Activated naive CD4-positive, alpha-beta T cell treated with anti-CD3 and anti-CD28 coated beads, Interleukin-2, amount 50 U/mL, for 72 hours (primary cell): ENCODE measurements at regions not wholly inside any gene's neighbourhood (a gene's known extent, or its start where the extent isn't known, plus 50 kb on each side); places are given as distances from the start of the nearest gene placed in this dataset.
"Not testable (repeated sequence)": the region's sequence is repeated elsewhere in the genome, so short reads cannot be mapped to it uniquely, and the experiment has no call there.

Experiments used
- ATAC-seq, 2 donors: fragments of 150-1000 bp; cut with Tn5 transposase; 2 replicates each; pipeline ENCODE4 v1.10.0; 2021; ENCODE audit warnings: mild to moderate bottlenecking in 2 of 2, moderate library complexity in 2 of 2
- DNase-seq, 2 donors: peaks; one replicate each; pipeline ENCODE4 v3.0.0; 2021 to 2022; ENCODE audit warnings: low spot score in 2 of 2
- H3K27ac Mint-ChIP-seq, 2 donors: one replicate each; pipeline ENCODE4 v1.8.0; 2022; ENCODE audit warnings: mild to moderate bottlenecking in 2 of 2, mixed read lengths in 2 of 2
- H3K36me3 Mint-ChIP-seq, 2 donors: one replicate each; pipeline ENCODE4 v1.8.0; 2022; ENCODE audit warnings: mixed read lengths in 2 of 2
- H3K9me3 Mint-ChIP-seq, 2 donors: one replicate each; pipeline ENCODE4 v1.8.0; 2022; ENCODE audit warnings: mixed read lengths in 2 of 2

DNA sequence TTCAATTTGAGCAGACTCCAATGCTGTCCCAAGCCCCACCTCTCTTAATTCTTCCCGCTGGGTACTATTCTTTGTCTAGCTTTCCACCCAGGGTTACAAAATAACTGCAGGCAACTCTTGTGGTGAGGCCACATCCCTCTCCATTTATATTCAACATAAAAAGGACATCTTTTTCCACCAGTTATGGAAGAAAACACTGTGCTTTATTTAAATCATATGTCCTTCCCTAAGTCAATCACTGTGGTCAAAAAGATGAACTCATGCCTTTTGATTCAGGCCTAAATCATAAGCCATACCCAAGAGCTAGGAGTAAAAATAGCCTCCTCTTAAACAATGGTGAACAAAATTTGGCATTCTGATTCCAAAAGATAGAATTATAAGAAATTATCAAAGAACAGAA lies 386.0 kb downstream of the SEMA3D start:
- no peak for ATAC-seq
- Mint-ChIP-seq H3K27ac (no peak overlapping the region), H3K9me3 (peaks cover 5% of the 10 kb centered on the region in 2 donors), H3K36me3 (no peaks in the 10 kb centered on the region)
- DNase-seq, result no peak

DNA sequence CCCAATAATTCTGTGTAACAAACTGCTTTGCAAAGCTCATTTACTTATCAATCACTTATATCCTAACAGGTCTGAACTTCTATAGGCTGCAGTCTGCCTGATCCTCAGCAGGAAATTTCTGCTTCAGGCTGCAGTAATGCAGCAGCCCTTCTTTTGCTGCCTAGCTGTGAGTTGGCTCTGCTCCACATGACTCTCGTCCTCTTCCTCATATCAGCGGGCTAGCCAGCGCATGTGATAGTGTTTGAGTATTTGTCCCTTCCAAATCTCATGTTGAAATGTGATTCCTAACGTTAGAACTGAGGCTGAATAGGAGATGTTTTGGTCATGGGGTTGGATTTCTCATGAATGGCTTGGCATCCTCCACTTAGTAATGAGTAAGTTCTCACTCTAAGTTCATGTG lies 387.8 kb downstream of the SEMA3D start:
- peaks cover 5% of the 10 kb centered on the region in 2 donors for H3K9me3 Mint-ChIP-seq
- ATAC-seq (no peak), DNase-seq (no peak)
- H3K27ac Mint-ChIP-seq, result no peak overlapping the region
- no peaks in the 10 kb centered on the region for H3K36me3 Mint-ChIP-seq

DNA sequence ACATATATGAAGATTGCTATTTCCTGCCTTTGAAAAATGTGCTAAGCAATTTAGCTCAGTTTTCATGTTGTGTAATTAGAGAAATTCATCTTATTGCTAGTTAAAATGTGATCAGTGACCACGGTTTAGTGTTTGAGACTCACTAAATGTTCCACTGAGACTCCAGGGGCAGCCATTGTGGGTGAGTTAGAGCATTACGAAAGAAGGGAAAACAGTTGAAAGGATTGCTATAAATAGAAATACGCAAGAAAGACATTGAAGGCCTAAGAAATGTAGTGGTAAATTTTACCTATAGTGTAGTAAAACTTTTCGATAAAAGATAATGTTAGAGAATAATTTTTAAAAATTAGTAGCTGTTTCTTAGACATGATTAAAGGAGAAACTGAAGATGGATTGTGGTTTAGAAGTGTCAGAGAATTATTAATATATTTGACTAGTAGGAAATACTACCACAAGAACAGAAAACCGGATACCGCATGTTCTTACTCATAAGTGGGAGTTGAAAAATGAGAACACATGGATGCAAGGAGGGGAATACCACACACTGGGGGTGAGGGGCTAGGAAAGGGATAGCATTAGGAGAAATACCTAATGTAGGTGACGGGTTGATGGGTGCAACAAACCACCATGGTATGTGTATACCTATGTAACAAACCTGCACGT lies 394.5 kb downstream of the SEMA3D start:
- no peaks in the 10 kb centered on the region for H3K9me3 Mint-ChIP-seq
- DNase-seq, result no peak
- no peaks in the 10 kb centered on the region for H3K36me3 Mint-ChIP-seq
- no peak overlapping the region for H3K27ac Mint-ChIP-seq
- ATAC-seq, result no peak

DNA sequence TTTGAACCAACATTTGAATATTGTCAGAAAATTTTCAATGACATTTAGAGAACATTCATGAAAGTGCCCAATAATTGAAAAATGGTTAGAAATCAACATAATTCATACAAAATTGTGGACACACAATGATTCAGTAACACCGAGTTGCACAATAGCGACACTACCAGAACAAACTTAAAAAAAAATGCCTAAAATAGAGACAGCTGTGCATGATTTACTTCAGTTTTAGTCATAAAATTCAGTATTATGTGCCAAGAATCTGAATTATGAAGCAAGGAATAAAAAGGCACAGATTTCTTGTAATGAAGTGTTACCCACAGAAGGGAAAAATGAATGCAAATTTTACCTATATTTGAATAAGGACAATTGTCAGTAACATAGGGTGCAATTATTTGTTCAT lies 396.0 kb downstream of the SEMA3D start:
- no peak for ATAC-seq
- no peak overlapping the region for H3K27ac Mint-ChIP-seq
- H3K36me3 Mint-ChIP-seq, result no peaks in the 10 kb centered on the region
- H3K9me3 Mint-ChIP-seq, result no peaks in the 10 kb centered on the region
- no peak for DNase-seq

DNA sequence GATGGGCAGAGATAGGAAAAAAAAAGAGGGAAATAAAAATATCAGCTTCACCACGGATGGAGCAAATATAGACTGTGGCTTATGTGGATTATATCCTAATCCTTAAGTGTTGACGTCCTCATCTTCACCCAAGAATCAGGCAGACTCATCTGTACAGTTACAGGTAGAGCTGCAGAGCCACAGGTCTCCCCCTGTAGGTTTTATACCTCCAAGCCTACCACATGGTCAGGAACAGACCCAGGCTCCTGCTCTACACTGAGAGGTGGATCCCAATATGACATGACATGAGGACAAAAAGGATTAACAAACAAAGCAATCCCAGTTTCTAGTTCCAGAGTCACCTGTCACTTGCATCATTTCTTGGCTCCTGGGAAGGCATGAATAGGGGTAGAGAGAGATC lies 400.8 kb downstream of the SEMA3D start:
- no peak for ATAC-seq
- H3K9me3 Mint-ChIP-seq, result no peaks in the 10 kb centered on the region
- DNase-seq, result no peak
- H3K36me3 Mint-ChIP-seq, result no peaks in the 10 kb centered on the region
- no peak overlapping the region for H3K27ac Mint-ChIP-seq

DNA sequence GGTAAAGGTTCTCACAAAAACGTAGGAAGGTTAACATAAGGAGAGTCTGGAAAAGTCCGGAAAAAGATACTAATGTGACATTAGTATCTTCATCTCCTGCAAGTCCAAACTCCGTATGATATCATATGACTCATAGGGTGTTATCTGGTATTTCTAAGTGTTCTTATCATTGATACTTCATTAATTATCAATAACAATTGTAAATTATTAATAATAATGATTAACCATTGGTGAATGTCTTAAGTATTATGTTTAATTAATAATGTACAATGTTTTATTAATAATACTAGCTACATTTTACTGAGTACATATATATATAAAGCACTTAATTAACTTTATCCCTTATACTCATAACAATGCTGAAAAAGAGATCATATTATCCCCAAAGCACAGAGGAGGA lies 402.4 kb downstream of the SEMA3D start:
- Mint-ChIP-seq H3K27ac (no peak overlapping the region), H3K9me3 (no peaks in the 10 kb centered on the region), H3K36me3 (no peaks in the 10 kb centered on the region)
- DNase-seq (no peak), ATAC-seq (no peak)

DNA sequence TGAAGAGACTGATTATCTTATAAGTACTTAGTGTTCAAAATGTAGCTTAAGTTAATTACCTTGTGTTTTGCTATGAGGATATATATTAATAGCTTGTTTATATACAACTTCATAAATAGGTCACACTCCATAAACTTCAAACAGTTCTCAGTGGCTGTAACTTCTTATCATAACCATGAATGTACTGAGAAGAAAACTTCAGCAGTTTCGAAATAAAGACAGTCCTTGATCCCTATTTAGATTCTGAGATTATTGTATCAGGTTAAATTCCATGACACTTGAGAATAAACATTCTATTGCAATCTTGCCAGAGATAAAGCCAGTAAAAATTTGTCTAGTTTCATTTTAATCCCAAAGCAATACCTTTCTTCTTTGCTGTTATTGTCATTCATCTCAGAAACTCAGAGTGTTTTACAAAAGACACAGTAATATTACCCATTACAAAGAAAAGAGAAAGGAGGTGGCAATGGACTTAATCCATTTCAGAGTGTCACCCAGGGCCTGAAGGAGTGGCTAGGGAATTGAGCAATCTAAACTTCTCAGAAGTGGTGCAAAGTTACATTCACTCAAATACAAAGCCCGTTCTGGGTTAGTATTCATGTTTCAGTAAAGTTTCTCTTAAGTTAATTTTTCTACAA lies 403.6 kb downstream of the SEMA3D start:
- H3K36me3 Mint-ChIP-seq, result no peaks in the 10 kb centered on the region

DNA sequence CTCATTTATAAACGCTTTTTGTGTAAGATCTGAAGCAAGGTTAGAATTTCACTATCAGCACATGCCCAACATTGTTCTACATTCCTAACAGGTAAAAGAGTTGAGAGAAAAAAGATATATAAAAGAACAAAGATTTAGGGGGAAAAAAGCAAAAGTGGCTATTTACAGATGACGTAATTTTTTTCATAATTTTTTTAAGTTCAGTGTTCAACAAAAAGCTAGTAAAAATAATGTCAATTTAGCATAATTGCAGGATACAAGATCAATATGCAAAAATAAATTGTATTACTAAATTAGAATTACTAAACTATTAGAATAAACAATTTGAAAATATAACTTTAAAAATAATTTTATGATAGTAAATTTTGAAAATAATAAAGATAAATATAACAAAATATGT lies 405.0 kb downstream of the SEMA3D start:
- H3K36me3 Mint-ChIP-seq, result no peaks in the 10 kb centered on the region
- H3K27ac Mint-ChIP-seq, result no peak overlapping the region
- H3K9me3 Mint-ChIP-seq, result no peaks in the 10 kb centered on the region
- DNase-seq, result no peak
- ATAC-seq, result no peak

More for the DNA sequence above, 403.6 kb downstream of the SEMA3D start:
- Mint-ChIP-seq H3K27ac (no peak overlapping the region), H3K9me3 (no peaks in the 10 kb centered on the region)
- DNase-seq, result no peak
- no peak for ATAC-seq

DNA sequence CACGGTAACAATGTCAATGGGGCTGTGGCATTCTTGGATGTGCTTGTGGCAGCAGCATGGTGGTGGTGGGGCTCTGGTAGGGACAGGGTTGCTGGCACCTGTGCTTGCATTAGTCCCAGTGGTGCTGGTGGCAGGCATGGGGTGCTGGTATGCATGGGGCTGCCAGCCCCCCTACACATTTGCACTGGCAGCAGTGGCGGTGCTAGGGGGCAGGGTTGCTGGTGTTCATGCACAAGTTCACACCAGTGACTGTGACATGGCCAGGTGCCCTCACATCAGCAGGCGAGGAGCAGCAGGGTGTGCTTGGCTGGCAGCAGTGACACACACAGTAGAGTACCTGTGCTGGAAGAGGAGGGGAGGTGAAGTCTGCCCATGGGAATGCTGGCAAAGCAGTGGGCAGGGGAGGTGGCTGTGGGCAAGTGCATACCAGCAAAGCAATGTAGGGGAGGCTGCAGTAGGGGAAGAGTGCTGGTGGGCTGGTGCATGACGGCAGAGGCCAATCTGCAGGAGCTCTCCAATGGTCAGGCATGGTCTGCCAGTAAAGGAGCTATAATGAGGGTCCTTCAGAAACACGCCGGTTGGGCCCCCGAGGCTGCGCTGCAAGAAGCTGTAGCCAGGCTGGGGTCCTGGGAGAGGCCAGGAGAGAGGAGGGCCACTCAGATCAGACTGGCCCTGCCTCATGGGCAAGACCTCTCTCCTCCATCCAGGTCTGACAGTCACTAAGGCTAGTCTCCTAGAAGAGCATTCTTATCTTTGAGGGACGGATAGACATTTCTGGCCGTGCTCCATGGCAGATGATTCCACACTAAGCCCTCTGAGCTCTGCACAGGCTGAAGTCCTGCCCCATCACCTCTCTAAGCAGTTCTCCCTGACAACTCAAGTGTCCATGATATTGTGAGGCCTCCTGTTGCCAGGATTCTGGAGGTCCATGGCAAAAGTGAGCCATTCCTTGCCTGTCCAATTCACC lies 406.4 kb downstream of the SEMA3D start:
- DNase-seq (no peak), ATAC-seq (no peak)
- H3K9me3 Mint-ChIP-seq, result no peaks in the 10 kb centered on the region
- no peak overlapping the region for H3K27ac Mint-ChIP-seq
- no peaks in the 10 kb centered on the region for H3K36me3 Mint-ChIP-seq

DNA sequence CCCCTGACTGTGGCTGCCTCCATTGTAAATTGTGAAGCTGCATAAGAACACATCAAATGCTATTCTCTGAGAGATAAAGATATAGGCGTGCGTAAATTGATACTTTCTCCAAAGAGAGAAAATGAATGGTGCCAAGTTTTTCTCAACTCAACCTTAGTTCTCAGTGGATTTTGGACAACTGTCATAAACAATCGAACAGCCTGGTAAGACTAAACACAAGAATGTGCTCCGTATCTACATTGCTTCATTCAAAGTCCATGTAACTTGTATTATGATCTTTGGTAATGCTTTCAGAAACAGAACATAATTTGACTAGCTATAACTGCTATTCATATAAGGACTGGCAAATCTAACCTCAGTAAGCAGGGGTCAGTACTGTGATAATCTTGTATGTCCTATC lies 429.1 kb downstream of the SEMA3D start:
- no peak for DNase-seq
- Mint-ChIP-seq H3K36me3 (no peaks in the 10 kb centered on the region), H3K27ac (no peak overlapping the region), H3K9me3 (no peaks in the 10 kb centered on the region)
- ATAC-seq, result no peak

DNA sequence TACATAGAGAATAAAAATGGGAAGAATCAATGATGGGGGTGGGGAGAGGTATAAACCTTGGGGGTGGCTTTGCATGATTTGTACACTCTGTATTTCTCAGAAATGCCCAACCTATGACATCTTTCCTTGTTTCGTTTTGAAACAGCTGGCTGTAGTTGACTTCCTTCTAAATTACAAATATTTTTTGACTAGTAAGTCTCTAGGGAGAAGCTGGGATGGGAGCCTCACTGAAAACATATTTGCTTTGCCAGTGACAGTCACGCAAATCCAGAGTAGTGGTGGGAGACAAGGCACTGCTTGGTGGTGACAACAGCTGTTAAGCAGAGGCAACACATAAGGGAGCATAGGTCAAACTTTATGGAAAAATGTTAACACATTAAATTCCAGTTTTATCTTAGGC lies 440.5 kb downstream of the SEMA3D start:
- H3K36me3 Mint-ChIP-seq, result no peaks in the 10 kb centered on the region
- ATAC-seq (no peak), DNase-seq (no peak)
- no peak overlapping the region for H3K27ac Mint-ChIP-seq
- H3K9me3 Mint-ChIP-seq, result no peaks in the 10 kb centered on the region

DNA sequence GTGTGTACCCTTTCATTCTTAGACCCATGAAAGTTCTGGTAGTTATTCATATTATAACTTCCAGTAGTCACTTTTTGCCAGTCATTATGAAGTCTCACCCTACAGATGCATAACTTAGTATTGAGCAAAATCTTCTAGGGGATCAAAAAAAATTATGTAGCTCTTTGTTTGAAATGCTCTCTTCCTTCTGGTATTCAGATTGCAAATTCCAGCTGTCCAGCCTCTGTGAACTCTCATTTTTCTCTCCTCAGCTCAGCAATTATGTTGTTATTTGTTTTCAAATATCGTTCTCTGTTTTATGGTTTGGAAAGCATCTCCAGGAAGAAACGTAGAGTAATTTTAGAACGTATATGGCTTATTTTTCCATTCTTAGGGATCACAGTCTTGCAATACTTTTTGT lies 442.5 kb downstream of the SEMA3D start:
- Mint-ChIP-seq H3K36me3 (no peaks in the 10 kb centered on the region), H3K27ac (no peak overlapping the region), H3K9me3 (no peaks in the 10 kb centered on the region)
- ATAC-seq (no peak), DNase-seq (no peak)

DNA sequence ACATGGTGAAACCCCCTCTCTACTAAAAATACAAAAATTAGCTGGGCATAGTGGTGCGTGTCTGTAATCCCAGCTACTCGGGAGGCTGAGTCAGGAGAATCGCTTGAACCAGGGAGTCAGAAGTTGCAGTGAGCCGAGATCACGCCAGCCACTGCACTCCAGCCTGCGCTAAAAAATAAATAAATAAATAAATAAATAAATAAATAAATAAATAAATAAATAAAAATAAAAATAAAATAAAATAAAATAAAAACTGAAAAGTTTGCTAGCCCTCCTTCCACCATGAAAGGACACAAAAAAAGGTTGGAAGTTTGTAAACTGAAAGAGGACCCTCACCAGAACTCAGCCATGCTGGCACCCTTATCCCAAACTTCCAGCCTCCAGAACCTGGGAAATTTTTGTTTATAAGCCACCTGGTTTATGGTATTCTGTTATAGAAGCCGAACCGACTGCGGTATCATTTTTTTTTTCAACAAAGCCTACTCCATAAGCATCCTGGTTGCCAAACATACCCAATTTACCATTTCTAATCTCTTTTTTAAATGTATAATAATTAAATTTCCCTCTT lies 448.2 kb downstream of the SEMA3D start:
- ATAC-seq, result no peak
- no peaks in the 10 kb centered on the region for H3K9me3 Mint-ChIP-seq

DNA sequence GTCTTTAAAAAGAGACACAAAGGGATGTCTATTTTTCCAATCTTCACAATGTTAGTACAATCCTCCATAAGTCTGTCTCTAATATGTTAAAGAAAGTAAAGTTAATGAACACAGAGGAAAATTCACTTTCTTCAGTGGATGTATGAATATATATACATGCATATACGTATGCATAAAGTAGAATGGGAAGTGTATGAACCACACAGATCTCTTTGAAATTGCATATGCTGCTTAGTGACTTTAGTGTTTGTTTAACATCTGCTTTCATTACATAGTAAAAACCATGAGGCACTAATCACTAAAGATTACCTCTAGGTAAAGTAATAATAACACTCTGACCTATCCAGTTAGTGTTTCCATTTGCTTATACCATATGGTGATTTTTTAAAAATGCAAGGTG lies 451.2 kb downstream of the SEMA3D start:
- DNase-seq, result no peak
- Mint-ChIP-seq H3K27ac (no peak overlapping the region), H3K36me3 (no peaks in the 10 kb centered on the region), H3K9me3 (peaks cover 10% of the 10 kb centered on the region in 2 donors)
- ATAC-seq, result no peak

More for the DNA sequence above, 448.2 kb downstream of the SEMA3D start:
- no peak for DNase-seq
- Mint-ChIP-seq H3K36me3 (no peaks in the 10 kb centered on the region), H3K27ac (no peak overlapping the region)

DNA sequence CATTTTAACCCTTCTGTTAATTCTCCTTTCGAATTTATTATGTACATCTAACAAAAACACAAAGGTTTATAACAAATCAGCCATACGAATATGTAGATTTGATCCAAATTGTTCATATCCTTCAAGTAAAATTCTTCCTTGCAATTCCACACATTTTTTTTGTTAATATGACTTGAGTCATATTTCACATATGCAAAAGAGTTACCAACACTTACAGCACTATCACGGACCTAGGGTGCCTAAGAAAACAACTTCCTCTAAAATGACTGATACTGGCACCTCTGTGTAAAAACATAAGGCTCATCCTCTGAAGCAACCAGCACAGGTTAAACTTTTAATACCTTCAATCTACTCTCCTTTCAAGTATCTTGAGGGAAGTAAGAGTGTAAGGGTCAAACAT lies 451.8 kb downstream of the SEMA3D start:
- ATAC-seq (no peak), DNase-seq (no peak)
- no peaks in the 10 kb centered on the region for H3K36me3 Mint-ChIP-seq
- H3K27ac Mint-ChIP-seq, result no peak overlapping the region
- peaks cover 10% of the 10 kb centered on the region in 2 donors for H3K9me3 Mint-ChIP-seq

DNA sequence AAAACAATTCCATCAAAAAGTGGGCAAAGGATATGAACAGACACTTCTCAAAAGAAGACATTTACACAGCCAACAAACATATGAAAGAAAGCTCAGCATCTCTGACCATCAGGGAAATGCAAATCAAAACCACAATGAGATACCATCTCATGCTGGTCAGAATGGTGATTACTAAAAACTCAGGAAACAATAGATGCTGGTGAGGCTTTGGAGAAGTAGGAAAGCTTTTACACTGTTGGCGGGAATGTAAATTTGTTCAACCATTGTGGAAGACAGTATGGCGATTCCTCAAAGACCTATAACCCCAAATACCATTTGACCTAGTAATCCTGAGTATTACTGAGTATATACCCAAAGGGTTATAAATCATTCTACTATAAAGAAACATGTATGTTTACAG lies 452.9 kb downstream of the SEMA3D start:
- H3K36me3 Mint-ChIP-seq, H3K9me3 Mint-ChIP-seq, ATAC-seq, DNase-seq, H3K27ac Mint-ChIP-seq: not testable (repeated sequence)

DNA sequence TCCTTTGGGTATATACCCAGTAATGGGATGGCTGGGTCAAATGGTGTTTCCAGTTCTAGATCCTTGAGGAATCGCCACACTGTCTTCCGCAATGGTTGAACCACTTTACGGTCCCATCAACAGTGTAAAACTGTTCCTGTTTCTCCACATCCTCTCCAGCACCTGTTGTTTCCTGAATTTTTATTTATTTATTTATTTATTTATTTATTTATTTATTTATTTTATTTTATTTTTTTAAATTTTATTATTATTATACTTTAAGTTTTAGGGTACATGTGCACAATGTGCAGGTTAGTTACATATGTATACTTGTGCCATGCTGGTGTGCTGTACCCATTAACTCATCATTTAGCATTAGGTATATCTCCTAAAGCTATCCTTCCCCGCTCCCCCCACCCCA lies 456.0 kb downstream of the SEMA3D start:
- peaks cover 10 to 14% of the 10 kb centered on the region in 2 donors for H3K9me3 Mint-ChIP-seq
- not testable (repeated sequence) for DNase-seq, H3K27ac Mint-ChIP-seq, ATAC-seq, H3K36me3 Mint-ChIP-seq
